Activated naive CD4-positive, alpha-beta T cell treated with anti-CD3 and anti-CD28 coated beads, Interleukin-2, amount 10 ng/mL, durations not matched to agents 7 days and 5 days (primary cell): ENCODE measurements at regions not wholly inside any gene's neighbourhood (a gene's known extent, or its start where the extent isn't known, plus 50 kb on each side); places are given as distances from the start of the nearest gene placed in this dataset.
"Not testable (repeated sequence)": the region's sequence is repeated elsewhere in the genome, so short reads cannot be mapped to it uniquely, and the experiment has no call there.

ENCODE experiments used
- CTCF ChIA-PET: fragments of 350-600 bp; sonication (Branson Sonifier 250); formaldehyde crosslinking; loops from one replicate; lab custom pipeline; 2021; ENCODE audit warnings: antibody characterized with exemption; lab: Charles Lee
- DNase-seq: peaks from one replicate; pipeline ENCODE4 v3.0.0-alpha.2; 2020
- H3K27ac Mint-ChIP-seq: one replicate; pipeline ENCODE4 v1.8.0; 2021; ENCODE audit warnings: mild to moderate bottlenecking, moderate library complexity, mixed read lengths
- H3K27me3 Mint-ChIP-seq: one replicate; pipeline ENCODE4 v1.8.0; 2021; ENCODE audit warnings: mild to moderate bottlenecking, mixed read lengths
- H3K36me3 Mint-ChIP-seq: one replicate; pipeline ENCODE4 v1.8.0; 2021; ENCODE audit warnings: mixed read lengths
- H3K4me1 Mint-ChIP-seq: one replicate; pipeline ENCODE4 v1.8.0; 2021; ENCODE audit warnings: mixed read lengths
- H3K4me3 Mint-ChIP-seq: one replicate; pipeline ENCODE4 v1.8.0; 2021; ENCODE audit warnings: mild to moderate bottlenecking, moderate library complexity, mixed read lengths
- H3K9me3 Mint-ChIP-seq: one replicate; pipeline ENCODE4 v1.8.0; 2021; ENCODE audit warnings: mixed read lengths

GRCh38 chrX:149420566-149420965 is 84.5 kb downstream of the IDS start:
- DNase-seq, H3K4me3 Mint-ChIP-seq, H3K36me3 Mint-ChIP-seq, H3K27me3 Mint-ChIP-seq, CTCF ChIA-PET, H3K9me3 Mint-ChIP-seq, H3K4me1 Mint-ChIP-seq, H3K27ac Mint-ChIP-seq: not testable (repeated sequence)

GRCh38 chrX:149398027-149398426 is 107.1 kb downstream of the IDS start:
- CTCF ChIA-PET: no interaction called here
- H3K4me1 Mint-ChIP-seq: no peaks in the 10 kb centered on the region
- H3K4me3 Mint-ChIP-seq: no peak overlapping the region
- H3K27ac Mint-ChIP-seq: no peak overlapping the region
- DNase-seq: no peak
- no peaks in the 10 kb centered on the region for H3K27me3 Mint-ChIP-seq
- no peaks in the 10 kb centered on the region for H3K9me3 Mint-ChIP-seq
- no peaks in the 10 kb centered on the region for H3K36me3 Mint-ChIP-seq

- Mint-ChIP-seq H3K27ac (no peak overlapping the region), H3K27me3 (no peaks in the 10 kb centered on the region), H3K4me1 (no peaks in the 10 kb centered on the region), H3K9me3 (no peaks in the 10 kb centered on the region), H3K36me3 (no peaks in the 10 kb centered on the region), H3K4me3 (no peak overlapping the region)
- no peak for DNase-seq
- CTCF ChIA-PET: no interaction called here
Measured at GRCh38 chrX:149392921-149393320, 112.2 kb downstream of the IDS start.

- H3K27ac Mint-ChIP-seq: no peak overlapping the region
- H3K4me3 Mint-ChIP-seq: no peak overlapping the region
- H3K9me3 Mint-ChIP-seq: no peaks in the 10 kb centered on the region
- DNase-seq: no peak
- H3K4me1 Mint-ChIP-seq: no peaks in the 10 kb centered on the region
- CTCF ChIA-PET: no interaction called here
- H3K36me3 Mint-ChIP-seq: no peaks in the 10 kb centered on the region
- no peaks in the 10 kb centered on the region for H3K27me3 Mint-ChIP-seq
Measured at GRCh38 chrX:149383852-149384251, 121.3 kb downstream of the IDS start.

GRCh38 chrX:149374751-149375150 is 130.4 kb downstream of the IDS start:
- H3K4me3 Mint-ChIP-seq: no peak overlapping the region
- H3K36me3 Mint-ChIP-seq: no peaks in the 10 kb centered on the region
- DNase-seq: no peak
- no peaks in the 10 kb centered on the region for H3K9me3 Mint-ChIP-seq
- CTCF ChIA-PET: no interaction called here
- no peak overlapping the region for H3K27ac Mint-ChIP-seq
- H3K27me3 Mint-ChIP-seq: no peaks in the 10 kb centered on the region
- H3K4me1 Mint-ChIP-seq: no peaks in the 10 kb centered on the region

- H3K27me3 Mint-ChIP-seq: no peaks in the 10 kb centered on the region
- no peaks in the 10 kb centered on the region for H3K4me1 Mint-ChIP-seq
- DNase-seq: no peak
- no peaks in the 10 kb centered on the region for H3K9me3 Mint-ChIP-seq
- H3K4me3 Mint-ChIP-seq: no peak overlapping the region
- H3K27ac Mint-ChIP-seq: no peak overlapping the region
- H3K36me3 Mint-ChIP-seq: no peaks in the 10 kb centered on the region
- CTCF ChIA-PET: no interaction called here
Measured at GRCh38 chrX:149372866-149373265, 132.2 kb downstream of the IDS start.

GRCh38 chrX:149371986-149372385 is 133.1 kb downstream of the IDS start:
- no peak for DNase-seq
- CTCF ChIA-PET: no interaction called here
- Mint-ChIP-seq H3K36me3 (no peaks in the 10 kb centered on the region), H3K27ac (no peak overlapping the region), H3K4me1 (no peaks in the 10 kb centered on the region), H3K9me3 (no peaks in the 10 kb centered on the region), H3K4me3 (no peak overlapping the region), H3K27me3 (no peaks in the 10 kb centered on the region)

- H3K27me3 Mint-ChIP-seq: no peaks in the 10 kb centered on the region
- no peak for DNase-seq
- H3K36me3 Mint-ChIP-seq: no peaks in the 10 kb centered on the region
- CTCF ChIA-PET: no interaction called here
- no peak overlapping the region for H3K4me3 Mint-ChIP-seq
- no peaks in the 10 kb centered on the region for H3K9me3 Mint-ChIP-seq
- no peak overlapping the region for H3K27ac Mint-ChIP-seq
- H3K4me1 Mint-ChIP-seq: no peaks in the 10 kb centered on the region
Measured at GRCh38 chrX:149370097-149370496, 135.0 kb downstream of the IDS start.

- CTCF ChIA-PET: no interaction called here
Measured at GRCh38 chrX:149365552-149365951, 139.6 kb downstream of the IDS start.

GRCh38 chrX:149365061-149365460 is 140.0 kb downstream of the IDS start:
- Mint-ChIP-seq H3K27me3 (no peaks in the 10 kb centered on the region), H3K27ac (no peak overlapping the region), H3K36me3 (no peaks in the 10 kb centered on the region), H3K4me3 (no peak overlapping the region), H3K9me3 (no peaks in the 10 kb centered on the region), H3K4me1 (no peaks in the 10 kb centered on the region)
- CTCF ChIA-PET: no interaction called here
- DNase-seq: no peak

More at GRCh38 chrX:149365552-149365951, 139.6 kb downstream of the IDS start:
- no peak for DNase-seq
- H3K4me3 Mint-ChIP-seq: no peak overlapping the region
- no peaks in the 10 kb centered on the region for H3K4me1 Mint-ChIP-seq
- no peaks in the 10 kb centered on the region for H3K36me3 Mint-ChIP-seq
- no peaks in the 10 kb centered on the region for H3K27me3 Mint-ChIP-seq
- no peak overlapping the region for H3K27ac Mint-ChIP-seq
- no peaks in the 10 kb centered on the region for H3K9me3 Mint-ChIP-seq

- H3K9me3 Mint-ChIP-seq: no peaks in the 10 kb centered on the region
- DNase-seq: no peak
- H3K27ac Mint-ChIP-seq: no peak overlapping the region
- CTCF ChIA-PET: no interaction called here
- H3K27me3 Mint-ChIP-seq: no peaks in the 10 kb centered on the region
- no peaks in the 10 kb centered on the region for H3K4me1 Mint-ChIP-seq
- no peak overlapping the region for H3K4me3 Mint-ChIP-seq
- no peaks in the 10 kb centered on the region for H3K36me3 Mint-ChIP-seq
Measured at GRCh38 chrX:149363965-149364364, 141.1 kb downstream of the IDS start.

GRCh38 chrX:149346306-149346705 is 158.8 kb downstream of the IDS start:
- CTCF ChIA-PET: no interaction called here
- no peak overlapping the region for H3K4me3 Mint-ChIP-seq
- no peak for DNase-seq

GRCh38 chrX:149322316-149322715 is 182.8 kb downstream of the IDS start:
- Mint-ChIP-seq H3K4me1 (no peaks in the 10 kb centered on the region), H3K4me3 (no peak overlapping the region), H3K27me3 (no peaks in the 10 kb centered on the region), H3K9me3 (no peaks in the 10 kb centered on the region), H3K36me3 (no peaks in the 10 kb centered on the region), H3K27ac (no peak overlapping the region)
- no peak for DNase-seq
- CTCF ChIA-PET: no interaction called here

More at GRCh38 chrX:149346306-149346705, 158.8 kb downstream of the IDS start:
- Mint-ChIP-seq H3K4me1 (no peaks in the 10 kb centered on the region), H3K27me3 (no peaks in the 10 kb centered on the region), H3K9me3 (no peaks in the 10 kb centered on the region), H3K36me3 (no peaks in the 10 kb centered on the region), H3K27ac (no peak overlapping the region)

- no peaks in the 10 kb centered on the region for H3K9me3 Mint-ChIP-seq
- CTCF ChIA-PET: no interaction called here
- no peak for DNase-seq
- H3K27ac Mint-ChIP-seq: no peak overlapping the region
- H3K36me3 Mint-ChIP-seq: no peaks in the 10 kb centered on the region
- no peak overlapping the region for H3K4me3 Mint-ChIP-seq
- no peaks in the 10 kb centered on the region for H3K27me3 Mint-ChIP-seq
- H3K4me1 Mint-ChIP-seq: no peaks in the 10 kb centered on the region
Measured at GRCh38 chrX:149313871-149314371, 191.2 kb downstream of the IDS start.

- Mint-ChIP-seq H3K27ac (no peak overlapping the region), H3K36me3 (no peaks in the 10 kb centered on the region), H3K4me3 (no peak overlapping the region), H3K27me3 (no peaks in the 10 kb centered on the region), H3K4me1 (no peaks in the 10 kb centered on the region), H3K9me3 (no peaks in the 10 kb centered on the region)
- CTCF ChIA-PET: no interaction called here
- DNase-seq: no peak
Measured at GRCh38 chrX:149312988-149313387, 192.1 kb downstream of the IDS start.

- H3K36me3 Mint-ChIP-seq: no peaks in the 10 kb centered on the region
- no peak overlapping the region for H3K27ac Mint-ChIP-seq
- H3K4me1 Mint-ChIP-seq: no peaks in the 10 kb centered on the region
- DNase-seq: no peak
- CTCF ChIA-PET: no interaction called here
- H3K9me3 Mint-ChIP-seq: no peaks in the 10 kb centered on the region
- no peaks in the 10 kb centered on the region for H3K27me3 Mint-ChIP-seq
- H3K4me3 Mint-ChIP-seq: no peak overlapping the region
Measured at GRCh38 chrX:149312097-149312496, 193.0 kb downstream of the IDS start.
